ENCODE measurements at regions not wholly inside any gene's neighbourhood (a gene's known extent, or its start where the extent isn't known, plus 50 kb on each side); places are given as distances from the start of the nearest gene placed in this dataset.
A peak's percentile ranks its signal among the peaks of the same experiment; 100 is the strongest.
"Not testable (repeated sequence)": the region's sequence is repeated elsewhere in the genome, so short reads cannot be mapped to it uniquely, and the experiment has no call there.

- Mint-ChIP-seq H3K9me3 (no peaks in the 10 kb centered on the region), H3K36me3 (ENCODE audit: insufficient read depth) (no peaks in the 10 kb centered on the region), H3K4me1 (ENCODE audit: low read depth in 2 of 2) (peaks cover 6 to 7% of the 10 kb centered on the region in 2 donors), H3K27me3 (peaks cover 19 to 34% of the 10 kb centered on the region in 2 donors), H3K27ac (no peak overlapping the region), H3K4me3 (peak overlapping the region; percentile 45 to 62)
- no peak for DNase-seq
- no peak for ATAC-seq (replicated peaks)
Measured at GRCh38 chr4:53702334-53703266, 111.3 kb upstream of the LNX1 start.

- not testable (repeated sequence) for H3K4me3 Mint-ChIP-seq; DNase-seq; H3K9me3 Mint-ChIP-seq; H3K4me1 Mint-ChIP-seq (ENCODE audit: low read depth in 2 of 2); ATAC-seq (replicated peaks); H3K36me3 Mint-ChIP-seq (ENCODE audit: insufficient read depth); H3K27ac Mint-ChIP-seq
- peaks cover 19 to 34% of the 10 kb centered on the region in 2 donors for H3K27me3 Mint-ChIP-seq
Measured at GRCh38 chr4:53701260-53701659, 110.0 kb upstream of the LNX1 start.

GRCh38 chr4:53699310-53699709 is 108.0 kb upstream of the LNX1 start:
- H3K27ac Mint-ChIP-seq; H3K36me3 Mint-ChIP-seq (ENCODE audit: insufficient read depth); H3K4me1 Mint-ChIP-seq (ENCODE audit: low read depth in 2 of 2); H3K9me3 Mint-ChIP-seq; H3K4me3 Mint-ChIP-seq; DNase-seq; ATAC-seq (replicated peaks): not testable (repeated sequence)
- peaks cover 19 to 24% of the 10 kb centered on the region in 2 donors for H3K27me3 Mint-ChIP-seq

GRCh38 chr4:53697016-53697685 is 105.9 kb upstream of the LNX1 start:
- Mint-ChIP-seq H3K27ac (no peak overlapping the region), H3K36me3 (ENCODE audit: insufficient read depth) (no peaks in the 10 kb centered on the region), H3K27me3 (peaks cover 11 to 19% of the 10 kb centered on the region in 2 donors), H3K4me1 (ENCODE audit: low read depth in 2 of 2) (no peaks in the 10 kb centered on the region), H3K4me3 (no peak overlapping the region), H3K9me3 (no peaks in the 10 kb centered on the region)
- ATAC-seq (replicated peaks), result no peak
- DNase-seq, result no peak

GRCh38 chr4:53695540-53696463 is 104.5 kb upstream of the LNX1 start:
- ATAC-seq (replicated peaks) (no peak), DNase-seq (no peak)
- Mint-ChIP-seq H3K4me3 (no peak overlapping the region), H3K27ac (no peak overlapping the region), H3K27me3 (peaks cover 13 to 19% of the 10 kb centered on the region in 2 donors), H3K4me1 (ENCODE audit: low read depth in 2 of 2) (no peaks in the 10 kb centered on the region), H3K36me3 (ENCODE audit: insufficient read depth) (no peaks in the 10 kb centered on the region), H3K9me3 (peaks cover 0 to 2% of the 10 kb centered on the region in 2 donors)

- Mint-ChIP-seq H3K4me1 (ENCODE audit: low read depth in 2 of 2) (no peaks in the 10 kb centered on the region), H3K9me3 (peaks cover 0 to 2% of the 10 kb centered on the region in 2 donors), H3K4me3 (no peak overlapping the region), H3K27me3 (peaks cover 14% of the 10 kb centered on the region in 2 donors), H3K36me3 (ENCODE audit: insufficient read depth) (no peaks in the 10 kb centered on the region), H3K27ac (no peak overlapping the region)
- ATAC-seq (replicated peaks) (no peak), DNase-seq (no peak)
Measured at GRCh38 chr4:53694666-53695065, 103.4 kb upstream of the LNX1 start.

- no peaks in the 10 kb centered on the region for H3K4me1 Mint-ChIP-seq (ENCODE audit: low read depth in 2 of 2)
- H3K27ac Mint-ChIP-seq, result no peak overlapping the region
- no peaks in the 10 kb centered on the region for H3K36me3 Mint-ChIP-seq (ENCODE audit: insufficient read depth)
- no peak overlapping the region for H3K4me3 Mint-ChIP-seq
- peaks cover 18 to 20% of the 10 kb centered on the region in 2 donors for H3K27me3 Mint-ChIP-seq
- ATAC-seq (replicated peaks), result no peak
- H3K9me3 Mint-ChIP-seq, result peaks cover 0 to 2% of the 10 kb centered on the region in 2 donors
- no peak for DNase-seq
Measured at GRCh38 chr4:53693909-53694308, 102.6 kb upstream of the LNX1 start.

- no peak for DNase-seq
- ATAC-seq (replicated peaks), result no peak
- Mint-ChIP-seq H3K4me1 (ENCODE audit: low read depth in 2 of 2) (no peaks in the 10 kb centered on the region), H3K27me3 (peaks cover 18 to 20% of the 10 kb centered on the region in 2 donors), H3K9me3 (peaks cover 0 to 2% of the 10 kb centered on the region in 2 donors), H3K4me3 (no peak overlapping the region), H3K36me3 (ENCODE audit: insufficient read depth) (no peaks in the 10 kb centered on the region), H3K27ac (no peak overlapping the region)
Measured at GRCh38 chr4:53693408-53693807, 102.1 kb upstream of the LNX1 start.

- no peak for DNase-seq
- Mint-ChIP-seq H3K27ac (no peak overlapping the region), H3K27me3 (peaks cover 18 to 20% of the 10 kb centered on the region in 2 donors)
Measured at GRCh38 chr4:53688186-53688790, 97.0 kb upstream of the LNX1 start.

GRCh38 chr4:53686521-53686920 is 95.2 kb upstream of the LNX1 start:
- Mint-ChIP-seq H3K27ac (no peak overlapping the region), H3K4me3 (no peak overlapping the region), H3K9me3 (peaks cover 0 to 2% of the 10 kb centered on the region in 2 donors), H3K36me3 (ENCODE audit: insufficient read depth) (no peaks in the 10 kb centered on the region), H3K27me3 (peaks cover 13 to 19% of the 10 kb centered on the region in 2 donors), H3K4me1 (ENCODE audit: low read depth in 2 of 2) (no peaks in the 10 kb centered on the region)
- DNase-seq (no peak), ATAC-seq (replicated peaks) (no peak)

More at GRCh38 chr4:53688186-53688790, 97.0 kb upstream of the LNX1 start:
- Mint-ChIP-seq H3K36me3 (ENCODE audit: insufficient read depth) (no peaks in the 10 kb centered on the region), H3K4me1 (ENCODE audit: low read depth in 2 of 2) (no peaks in the 10 kb centered on the region), H3K4me3 (no peak overlapping the region), H3K9me3 (peaks cover 0 to 2% of the 10 kb centered on the region in 2 donors)
- no peak for ATAC-seq (replicated peaks)

- Mint-ChIP-seq H3K27me3 (peaks cover 4 to 9% of the 10 kb centered on the region in 2 donors), H3K9me3 (no peaks in the 10 kb centered on the region), H3K4me3 (no peak overlapping the region), H3K4me1 (ENCODE audit: low read depth in 2 of 2) (no peaks in the 10 kb centered on the region), H3K27ac (no peak overlapping the region), H3K36me3 (ENCODE audit: insufficient read depth) (no peaks in the 10 kb centered on the region)
- no peak for DNase-seq
- ATAC-seq (replicated peaks), result no peak
Measured at GRCh38 chr4:53684136-53685130, 93.1 kb upstream of the LNX1 start.

GRCh38 chr4:53682908-53683307 is 91.6 kb upstream of the LNX1 start:
- H3K9me3 Mint-ChIP-seq, result peaks cover 0 to 2% of the 10 kb centered on the region in 2 donors
- H3K36me3 Mint-ChIP-seq (ENCODE audit: insufficient read depth), result no peaks in the 10 kb centered on the region
- H3K4me1 Mint-ChIP-seq (ENCODE audit: low read depth in 2 of 2), result no peaks in the 10 kb centered on the region
- H3K27ac Mint-ChIP-seq, result no peak overlapping the region
- no peak overlapping the region for H3K4me3 Mint-ChIP-seq
- DNase-seq (no peak), ATAC-seq (replicated peaks) (no peak)
- peaks cover 0 to 6% of the 10 kb centered on the region in 2 donors for H3K27me3 Mint-ChIP-seq

Measured in effector memory CD8-positive, alpha-beta T cell (primary cell).